ENCODE measurements at regions not wholly inside any gene's neighbourhood (a gene's known extent, or its start where the extent isn't known, plus 50 kb on each side); places are given as distances from the start of the nearest gene placed in this dataset.

GRCh38 chr2:209044307-209044706 lies 379.5 kb upstream of the MAP2 start:
- Histone ChIP-seq H3K36me3 (no peaks in the 10 kb centered on the region), H3K4me3 (no peak overlapping the region), H3K9me3 (peaks cover 0 to 8% (median 0%) of the 10 kb centered on the region in 11 donors), H3K27ac (no peak overlapping the region), H3K27me3 (peaks cover 0 to 2% (median 0%) of the 10 kb centered on the region in 7 donors), H3K4me1 (no peaks in the 10 kb centered on the region)
- no peak for ATAC-seq
- intact Hi-C loops (cut with DNase I) = no loop called here
- DNase-seq = no peak
- no peak for TF ChIP-seq CTCF (IDR thresholded peaks at IDR 0.05)
- WGBS, 2 donors = 67 to 69% methylated on average over 2 of the region's 2 CpGs

GRCh38 chr2:209046163-209046562 lies 377.7 kb upstream of the MAP2 start:
- H3K27ac ChIP-seq = no peak overlapping the region
- H3K27me3 ChIP-seq = peaks cover 0 to 2% (median 0%) of the 10 kb centered on the region in 7 donors
- H3K4me3 ChIP-seq = no peak overlapping the region
- intact Hi-C loops (cut with DNase I) = no loop called here
- DNase-seq (no peak), ATAC-seq (no peak)
- H3K36me3 ChIP-seq = no peaks in the 10 kb centered on the region
- 93 to 95% methylated on average over 2 of the region's 2 CpGs for WGBS, 2 donors
- TF ChIP-seq CTCF (IDR thresholded peaks at IDR 0.05) = no peak
- no peaks in the 10 kb centered on the region for H3K4me1 ChIP-seq
- peaks cover 0 to 7% (median 0%) of the 10 kb centered on the region in 11 donors for H3K9me3 ChIP-seq

GRCh38 chr2:209049608-209050007 lies 374.2 kb upstream of the MAP2 start:
- no peak overlapping the region for H3K27ac ChIP-seq
- ATAC-seq = no peak
- peaks cover 0 to 2% (median 0%) of the 10 kb centered on the region in 7 donors for H3K27me3 ChIP-seq
- intact Hi-C loops (cut with DNase I) = no loop called here
- H3K36me3 ChIP-seq = no peaks in the 10 kb centered on the region
- no peak for DNase-seq
- peaks cover 0 to 4% (median 0%) of the 10 kb centered on the region in 11 donors for H3K9me3 ChIP-seq
- no peak for TF ChIP-seq CTCF (IDR thresholded peaks at IDR 0.05)
- H3K4me1 ChIP-seq = no peaks in the 10 kb centered on the region
- no peak overlapping the region for H3K4me3 ChIP-seq
- WGBS, 2 donors = 58 to 59% methylated on average over 3 of the region's 3 CpGs

- 86 to 87% methylated on average over 3 of the region's 3 CpGs for WGBS, 2 donors
- peaks cover 0 to 12% (median 0%) of the 10 kb centered on the region in 11 donors for H3K9me3 ChIP-seq
- H3K27ac ChIP-seq = no peak overlapping the region
- intact Hi-C loops (cut with DNase I) = no loop called here
- DNase-seq (no peak), ATAC-seq (no peak)
- no peaks in the 10 kb centered on the region for H3K36me3 ChIP-seq
- H3K4me1 ChIP-seq = no peaks in the 10 kb centered on the region
- no peak overlapping the region for H3K4me3 ChIP-seq
- no peaks in the 10 kb centered on the region for H3K27me3 ChIP-seq
- no peak for TF ChIP-seq CTCF (IDR thresholded peaks at IDR 0.05)
Measured at GRCh38 chr2:209062210-209062609, 361.6 kb upstream of the MAP2 start.

Data from heart right ventricle (tissue), 16 donors.